ENCODE measurements at regions not wholly inside any gene's neighbourhood (a gene's known extent, or its start where the extent isn't known, plus 50 kb on each side); places are given as distances from the start of the nearest gene placed in this dataset.

DNA sequence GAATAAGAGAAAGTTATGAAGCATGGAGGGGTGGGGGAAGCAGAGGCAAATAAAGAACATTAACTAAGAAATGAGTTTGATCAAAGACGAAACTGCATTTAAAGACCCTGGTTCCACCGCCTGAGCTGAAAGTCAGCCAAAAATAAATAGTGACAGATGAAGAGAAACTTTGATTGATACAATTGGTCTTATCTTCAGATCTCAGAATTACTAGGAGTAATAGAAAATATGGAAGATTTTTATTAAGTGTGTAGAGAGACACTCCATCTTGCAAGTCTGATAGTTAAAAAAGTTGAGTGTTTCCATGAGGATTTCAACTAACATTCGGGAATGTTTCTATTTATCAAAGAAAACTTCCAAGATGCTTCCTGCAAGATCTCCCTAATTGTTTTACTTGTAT is 418.2 kb upstream of the ADGRL2 start:
- H3K4me3 ChIP-seq (ENCODE audit: low read depth, low read length), result no peak overlapping the region
- TF ChIP-seq, protein P1, sequence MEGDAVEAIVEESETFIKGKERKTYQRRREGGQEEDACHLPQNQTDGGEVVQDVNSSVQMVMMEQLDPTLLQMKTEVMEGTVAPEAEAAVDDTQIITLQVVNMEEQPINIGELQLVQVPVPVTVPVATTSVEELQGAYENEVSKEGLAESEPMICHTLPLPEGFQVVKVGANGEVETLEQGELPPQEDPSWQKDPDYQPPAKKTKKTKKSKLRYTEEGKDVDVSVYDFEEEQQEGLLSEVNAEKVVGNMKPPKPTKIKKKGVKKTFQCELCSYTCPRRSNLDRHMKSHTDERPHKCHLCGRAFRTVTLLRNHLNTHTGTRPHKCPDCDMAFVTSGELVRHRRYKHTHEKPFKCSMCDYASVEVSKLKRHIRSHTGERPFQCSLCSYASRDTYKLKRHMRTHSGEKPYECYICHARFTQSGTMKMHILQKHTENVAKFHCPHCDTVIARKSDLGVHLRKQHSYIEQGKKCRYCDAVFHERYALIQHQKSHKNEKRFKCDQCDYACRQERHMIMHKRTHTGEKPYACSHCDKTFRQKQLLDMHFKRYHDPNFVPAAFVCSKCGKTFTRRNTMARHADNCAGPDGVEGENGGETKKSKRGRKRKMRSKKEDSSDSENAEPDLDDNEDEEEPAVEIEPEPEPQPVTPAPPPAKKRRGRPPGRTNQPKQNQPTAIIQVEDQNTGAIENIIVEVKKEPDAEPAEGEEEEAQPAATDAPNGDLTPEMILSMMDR (conservative IDR thresholded peaks at IDR 0.05; ENCODE audit: low read depth, low read length), result no peak
- DNase-seq (ENCODE audit: low read depth), result no peak

DNA sequence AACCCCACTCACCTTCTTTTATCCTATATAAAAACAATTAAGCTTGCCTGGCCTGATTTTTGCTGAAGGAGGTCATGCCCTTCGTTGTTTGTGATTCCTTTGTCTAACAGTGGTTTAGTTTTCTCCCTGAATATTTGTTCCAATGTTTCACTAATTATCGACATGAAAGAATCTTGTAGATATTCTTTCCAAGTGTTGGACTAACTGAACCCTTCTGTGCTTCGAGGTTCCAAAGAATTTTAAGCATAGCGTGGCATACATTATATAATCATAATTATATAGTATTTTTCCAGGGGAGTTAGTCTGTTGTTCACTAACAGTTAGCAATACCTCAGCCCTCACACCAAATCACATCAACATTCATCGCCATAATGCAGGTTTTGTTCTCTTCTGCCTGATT is 418.9 kb upstream of the ADGRL2 start:
- TF ChIP-seq, protein P1 (conservative IDR thresholded peaks at IDR 0.05; ENCODE audit: low read depth, low read length), result no peak
- no peak overlapping the region for H3K4me3 ChIP-seq (ENCODE audit: low read depth, low read length)
- no peak for DNase-seq (ENCODE audit: low read depth)

DNA sequence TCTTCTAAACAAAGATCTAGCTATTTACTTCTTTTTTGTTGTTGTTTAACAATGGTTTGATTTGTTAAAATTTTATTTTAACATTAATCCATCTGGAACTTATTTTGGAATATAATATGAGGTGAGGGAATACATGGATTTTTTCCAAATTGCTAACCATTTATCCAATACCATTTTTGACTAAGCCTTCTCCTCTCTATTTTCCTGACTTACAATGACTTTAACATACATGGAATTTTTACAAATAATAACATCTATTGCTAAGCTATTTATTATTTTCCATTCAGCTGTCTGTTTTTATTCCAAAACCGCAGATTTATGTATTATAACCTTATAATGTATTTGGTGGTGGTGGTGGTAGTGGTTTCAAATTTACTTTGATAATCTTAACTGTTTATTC is 420.3 kb upstream of the ADGRL2 start:
- no peak for DNase-seq (ENCODE audit: low read depth)
- H3K4me3 ChIP-seq (ENCODE audit: low read depth, low read length), result no peak overlapping the region
- TF ChIP-seq, protein P1 (conservative IDR thresholded peaks at IDR 0.05; ENCODE audit: low read depth, low read length), result no peak

DNA sequence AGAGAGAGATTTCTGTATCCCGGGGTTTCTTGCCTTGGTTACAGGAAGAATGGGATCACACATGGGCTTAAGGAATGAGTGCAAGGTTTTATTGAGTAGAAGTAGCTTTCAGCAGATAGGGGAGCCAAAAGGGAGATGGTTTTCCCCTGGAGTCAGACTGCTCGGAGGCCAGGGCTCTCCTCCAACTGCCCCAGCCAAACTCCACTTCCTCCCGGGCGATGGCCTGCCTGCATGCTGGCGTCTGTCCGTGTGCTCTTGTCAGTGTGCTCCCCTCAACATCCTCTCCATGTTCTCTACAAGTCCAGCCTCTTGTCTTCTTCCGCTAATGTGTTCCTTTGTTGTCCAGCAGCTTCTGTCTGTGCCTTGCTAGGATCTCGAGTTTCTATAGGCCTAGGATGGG is 421.3 kb upstream of the ADGRL2 start:
- no peak overlapping the region for H3K4me3 ChIP-seq (ENCODE audit: low read depth, low read length)

DNA sequence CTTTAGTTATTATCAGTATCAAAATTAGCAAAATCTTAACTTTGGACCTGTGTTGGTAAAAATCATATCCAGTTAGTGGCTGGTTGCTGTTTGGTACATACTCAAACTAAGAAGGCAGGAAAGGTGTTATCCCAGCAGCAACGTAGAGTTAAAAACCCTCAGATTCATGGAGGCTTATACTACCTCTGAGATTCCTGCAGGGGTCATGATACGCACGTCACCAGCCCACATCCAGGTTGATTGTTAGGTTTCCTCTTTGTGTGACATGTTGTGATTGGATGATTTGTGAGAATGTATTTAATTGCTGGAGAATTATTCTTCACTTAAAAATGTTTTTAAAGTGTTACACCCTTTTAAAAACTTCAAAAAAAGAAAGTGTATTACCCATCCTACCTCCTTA is 423.3 kb upstream of the ADGRL2 start:
- TF ChIP-seq, protein P1 (conservative IDR thresholded peaks at IDR 0.05; ENCODE audit: low read depth, low read length), result peak; percentile 11
- DNase-seq (ENCODE audit: low read depth), result no peak
- no peak overlapping the region for H3K4me3 ChIP-seq (ENCODE audit: low read depth, low read length)

More for the DNA sequence above, 421.3 kb upstream of the ADGRL2 start:
- no peak for DNase-seq (ENCODE audit: low read depth)
- TF ChIP-seq, protein P1 (conservative IDR thresholded peaks at IDR 0.05; ENCODE audit: low read depth, low read length), result no peak

DNA sequence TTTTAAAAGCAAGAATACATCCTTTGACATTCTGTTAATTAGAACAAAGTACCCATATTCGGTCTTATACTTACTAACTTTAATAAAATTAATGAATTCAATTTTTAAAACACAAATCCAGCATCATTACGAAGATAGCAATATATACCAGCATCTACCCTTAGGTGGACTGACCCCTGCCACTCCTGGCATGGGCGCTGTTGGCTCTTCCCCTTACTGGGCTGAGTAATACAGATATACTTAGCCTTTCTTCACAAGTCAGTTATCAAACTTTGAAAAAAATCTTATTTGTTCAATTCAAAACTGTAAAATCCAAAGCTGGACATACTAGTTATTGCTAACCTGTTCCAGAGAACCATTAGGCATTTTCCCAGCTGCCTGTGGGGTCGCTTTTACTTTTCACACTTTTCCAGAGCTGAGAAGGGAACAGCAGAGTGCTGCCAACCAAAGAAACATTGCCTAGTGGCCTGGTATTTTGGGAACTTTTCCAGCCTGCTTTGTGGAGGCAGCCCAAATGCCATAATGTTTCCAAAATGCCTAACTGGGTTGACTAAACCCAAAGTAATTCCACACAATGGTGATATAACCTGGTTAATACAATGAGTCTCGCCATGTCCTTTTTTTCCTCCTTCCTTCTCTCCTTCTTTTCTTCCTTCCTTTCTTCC is 424.7 kb upstream of the ADGRL2 start:
- no peak overlapping the region for H3K4me3 ChIP-seq (ENCODE audit: low read depth, low read length)
- no peak for DNase-seq (ENCODE audit: low read depth)
- TF ChIP-seq, protein P1 (conservative IDR thresholded peaks at IDR 0.05; ENCODE audit: low read depth, low read length), result no peak

DNA sequence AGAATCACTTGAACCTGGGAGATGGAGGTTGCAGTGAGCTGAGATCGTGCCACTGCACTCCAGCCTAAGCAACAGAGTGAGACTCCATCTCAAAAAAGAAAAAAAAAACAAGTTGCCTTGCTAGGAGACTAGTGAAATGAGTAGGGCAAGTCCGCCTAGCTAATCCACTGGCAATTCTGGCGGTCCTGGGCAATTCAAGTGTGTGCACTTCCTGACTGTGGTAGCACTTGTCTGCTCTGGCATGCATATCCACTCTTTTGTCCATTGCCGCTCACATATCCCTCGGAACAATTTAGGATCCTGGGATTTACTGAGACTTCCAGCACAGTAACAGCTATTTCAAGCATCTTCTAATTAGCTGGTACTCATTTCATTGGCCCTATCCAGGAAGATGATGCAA is 426.3 kb upstream of the ADGRL2 start:
- H3K4me3 ChIP-seq (ENCODE audit: low read depth, low read length), result no peak overlapping the region
- TF ChIP-seq, protein P1 (conservative IDR thresholded peaks at IDR 0.05; ENCODE audit: low read depth, low read length), result no peak
- DNase-seq (ENCODE audit: low read depth), result no peak

Data from epithelial cell of proximal tubule (primary cell).